Neural cell (in vitro differentiated cells): ENCODE measurements at regions not wholly inside any gene's neighbourhood (a gene's known extent, or its start where the extent isn't known, plus 50 kb on each side); places are given as distances from the start of the nearest gene placed in this dataset.

ENCODE experiments used
- H2AFZ ChIP-seq: fragments of 200-600, 300-800 bp; sonication (generic), shearing (Covaris generic); 2 replicates; pipeline ENCODE4 v1.6.0; 2014; ENCODE audit warnings: low read depth, mild to moderate bottlenecking, antibody characterized with exemption, low read length, moderate library complexity
- H3F3A ChIP-seq: fragments of 200-600 bp; shearing (Covaris generic); 2 replicates; pipeline ENCODE4 v1.6.1; 2016; ENCODE audit warnings: mild to moderate bottlenecking, moderate library complexity, mixed read lengths, antibody characterized with exemption, low read length; ENCODE audit not compliant: insufficient read depth, poor library complexity, severe bottlenecking
- H3K27ac ChIP-seq: fragments of 200-600, 300-800 bp; sonication (generic), shearing (Covaris generic); 2 replicates; pipeline ENCODE4 v1.5.1; 2014; ENCODE audit warnings: mild to moderate bottlenecking, low read length, moderate library complexity
- H3K27me3 ChIP-seq: fragments of 300-800, 200-600 bp; sonication (generic), shearing (Covaris generic); 2 replicates; pipeline ENCODE4 v1.6.0; 2014; ENCODE audit warnings: mild to moderate bottlenecking, low read depth, low read length, moderate library complexity; ENCODE audit not compliant: insufficient read depth
- H3K36me3 ChIP-seq: fragments of 300-800, 200-600 bp; sonication (generic), shearing (Covaris generic); 2 replicates; pipeline ENCODE4 v1.5.1; 2014; ENCODE audit warnings: mild to moderate bottlenecking, antibody characterized with exemption, low read length, moderate library complexity; ENCODE audit not compliant: insufficient read depth
- H3K4me2 ChIP-seq: fragments of 300-800, 200-600 bp; sonication (generic), shearing (Covaris generic); 2 replicates; pipeline ENCODE4 v1.6.0; 2014; ENCODE audit warnings: mild to moderate bottlenecking, low read length
- H3K4me3 ChIP-seq: fragments of 300-800, 200-600 bp; sonication (generic), shearing (Covaris generic); 2 replicates; pipeline ENCODE4 v1.5.1; 2014; ENCODE audit warnings: mild to moderate bottlenecking, low read length, moderate library complexity
- H3K79me2 ChIP-seq: fragments of 200-600 bp; shearing (Covaris generic); replicated peaks from 2 replicates; pipeline ENCODE4 v1.6.0; 2014; ENCODE audit warnings: mild to moderate bottlenecking, low read length, moderate library complexity; ENCODE audit not compliant: insufficient read depth
- H3K9ac ChIP-seq: fragments of 300-800, 200-600 bp; sonication (generic), shearing (Covaris generic); 2 replicates; pipeline ENCODE4 v1.6.1; 2016; ENCODE audit warnings: mild to moderate bottlenecking, low read length, mixed read lengths
- H3K9me2 ChIP-seq: fragments of 200-600 bp; shearing (Covaris generic); 2 replicates; pipeline ENCODE4 v1.6.1; 2016; ENCODE audit warnings: mild to moderate bottlenecking, low read length, mixed read lengths; ENCODE audit not compliant: insufficient read depth
- H3K9me3 ChIP-seq: fragments of 200-600, 300-800 bp; sonication (generic), shearing (Covaris generic); 2 replicates; pipeline ENCODE4 v1.6.1; 2016; ENCODE audit warnings: mild to moderate bottlenecking, mixed run types, low read length, moderate library complexity, mixed read lengths
- H4K20me1 ChIP-seq: fragments of 200-600 bp; shearing (Covaris generic); 2 replicates; pipeline ENCODE4 v1.6.1; 2016; ENCODE audit warnings: mild to moderate bottlenecking, mixed run types; ENCODE audit not compliant: insufficient read depth
- CTCF ChIP-seq: fragments of 450-650 bp; IDR thresholded peaks from 2 replicates; pipeline ENCODE4 v1.5.1; 2014; ENCODE audit warnings: antibody characterized with exemption, mild to moderate bottlenecking, moderate library complexity; ENCODE audit not compliant: poor library complexity, severe bottlenecking
- EP300 ChIP-seq: fragments of 450-650 bp; conservative IDR thresholded peaks from 2 replicates; pipeline ENCODE4 v1.6.1; 2014; ENCODE audit warnings: antibody characterized with exemption, mild to moderate bottlenecking, moderate library complexity; ENCODE audit not compliant: poor library complexity, severe bottlenecking
- EZH2 ChIP-seq: fragments of 200-600, 300-800 bp; shearing (Covaris generic), sonication (generic); IDR thresholded peaks from 2 replicates; pipeline ENCODE4 v1.6.1; 2014; ENCODE audit warnings: antibody characterized with exemption, low read length, borderline replicate concordance, mild to moderate bottlenecking; ENCODE audit not compliant: insufficient read depth, poor library complexity, severe bottlenecking
- MXI1 ChIP-seq: fragments of 450-650 bp; conservative IDR thresholded peaks from 2 replicates; pipeline ENCODE4 v1.6.1; 2014; ENCODE audit warnings: antibody characterized with exemption, mild to moderate bottlenecking; ENCODE audit not compliant: poor library complexity, severe bottlenecking
- POLR2AphosphoS5 ChIP-seq: IDR thresholded peaks from 2 replicates; pipeline ENCODE4 v1.6.1; 2012
- RAD21 ChIP-seq: fragments of 450-650 bp; conservative IDR thresholded peaks from 2 replicates; pipeline ENCODE4 v1.6.1; 2014; ENCODE audit warnings: antibody characterized with exemption, mild to moderate bottlenecking, moderate library complexity
- REST ChIP-seq: IDR thresholded peaks from 2 replicates; pipeline ENCODE4 v1.6.1; 2012; ENCODE audit warnings: borderline replicate concordance
- SMC3 ChIP-seq: fragments of 450-650 bp; conservative IDR thresholded peaks from 2 replicates; pipeline ENCODE4 v1.6.1; 2014; ENCODE audit warnings: antibody characterized with exemption, mild to moderate bottlenecking, moderate library complexity; ENCODE audit not compliant: poor library complexity
- TAF1 ChIP-seq: IDR thresholded peaks from 2 replicates; pipeline ENCODE4 v1.6.1; 2012; ENCODE audit warnings: low read depth

GRCh38 chr4:66572949-66573348 lies 902.7 kb upstream of the EPHA5 start:
- H3K9me3 ChIP-seq = no peaks in the 10 kb centered on the region
- no peak overlapping the region for H2AFZ ChIP-seq
- no peak overlapping the region for H3K27ac ChIP-seq
- no peak overlapping the region for H3K9ac ChIP-seq
- H4K20me1 ChIP-seq = no peaks in the 10 kb centered on the region
- H3K4me2 ChIP-seq = no peak overlapping the region
- no peaks in the 10 kb centered on the region for H3K79me2 ChIP-seq
- TF ChIP-seq REST = no peak
- H3K27me3 ChIP-seq = peaks cover 2% of the 10 kb centered on the region
- H3F3A ChIP-seq = no peaks in the 10 kb centered on the region
- no peaks in the 10 kb centered on the region for H3K9me2 ChIP-seq
- H3K4me3 ChIP-seq = no peak overlapping the region
- no peaks in the 10 kb centered on the region for H3K36me3 ChIP-seq

GRCh38 chr4:66571145-66571695 lies 900.9 kb upstream of the EPHA5 start:
- no peak overlapping the region for H3K4me2 ChIP-seq
- no peaks in the 10 kb centered on the region for H3K79me2 ChIP-seq
- no peak overlapping the region for H3K27ac ChIP-seq
- TF ChIP-seq CTCF (no peak), EZH2 (no peak), MXI1 (no peak), REST (no peak), TAF1 (no peak), POLR2AphosphoS5 (no peak), RAD21 (no peak), EP300 (no peak), SMC3 (no peak)
- no peaks in the 10 kb centered on the region for H3F3A ChIP-seq
- H3K9me2 ChIP-seq = no peaks in the 10 kb centered on the region
- H3K4me3 ChIP-seq = no peak overlapping the region
- H3K9me3 ChIP-seq = no peaks in the 10 kb centered on the region
- no peak overlapping the region for H2AFZ ChIP-seq
- peaks cover 2% of the 10 kb centered on the region for H3K27me3 ChIP-seq
- H3K9ac ChIP-seq = no peak overlapping the region
- no peaks in the 10 kb centered on the region for H4K20me1 ChIP-seq
- H3K36me3 ChIP-seq = no peaks in the 10 kb centered on the region
